ENCODE measurements at regions not wholly inside any gene's neighbourhood (a gene's known extent, or its start where the extent isn't known, plus 50 kb on each side); places are given as distances from the start of the nearest gene placed in this dataset.

- TF ChIP-seq EZH2 (optimal IDR thresholded peaks at IDR 0.05; ENCODE audit: low read depth, low read length) (no peak), CTCF (IDR thresholded peaks at IDR 0.05; ENCODE audit: low read length) (no peak), EZH2phosphoT487 (IDR thresholded peaks at IDR 0.05; ENCODE audit: low read length) (no peak)
These were observed 382.5 kb downstream of the CBLN2 start for GRCh38 chr18:72161691-72162090.
